Vagina (tissue), 2 donors: ENCODE measurements at regions not wholly inside any gene's neighbourhood (a gene's known extent, or its start where the extent isn't known, plus 50 kb on each side); places are given as distances from the start of the nearest gene placed in this dataset.

Experiments used
- DNase-seq, 2 donors: peaks; one replicate each; pipeline ENCODE4 v3.0.0-alpha.2; 2017; ENCODE audit errors: extremely low spot score in 2 of 2
- H3K27ac ChIP-seq: fragments of 200-600 bp; sonication (generic); one replicate; pipeline ENCODE4 v1.5.1; 2019
- H3K27me3 ChIP-seq: fragments of 200-600 bp; sonication (generic); one replicate; pipeline ENCODE4 v1.5.1; 2019
- H3K36me3 ChIP-seq, 2 donors: fragments of 200-600 bp; sonication (generic); one replicate each; pipeline ENCODE4 v1.5.1; 2017 to 2019
- H3K4me1 ChIP-seq: fragments of 200-600 bp; sonication (generic); one replicate; pipeline ENCODE4 v1.5.1; 2019
- H3K4me3 ChIP-seq, 2 donors: fragments of 200-600 bp; sonication (generic); 1 replicate in 1 of 2; 2 replicates in 1 of 2; pipeline ENCODE4 v1.5.1; 2016 to 2019
- H3K9me3 ChIP-seq: fragments of 200-600 bp; sonication (generic); one replicate; pipeline ENCODE4 v1.5.1; 2019
- CTCF ChIP-seq, 3 experiments: fragments of 450-650 bp in 2 of 3; fragments of 200-600 bp in 1 of 3; sonication (generic) in 1 of 3; IDR thresholded peaks; one replicate each; pipeline ENCODE4 v1.5.1; 2017 to 2019; ENCODE audit warnings: antibody characterized with exemption in 3 of 3, mild to moderate bottlenecking in 2 of 3, moderate library complexity in 2 of 3
- POLR2A ChIP-seq, 2 donors: fragments of 450-650 bp; IDR thresholded peaks; one replicate each; pipeline ENCODE4 v1.6.1; 2017; ENCODE audit warnings: antibody characterized with exemption in 2 of 2, mild to moderate bottlenecking in 2 of 2, moderate library complexity in 2 of 2
- POLR2AphosphoS5 ChIP-seq, 2 donors: sonication (generic); formaldehyde crosslinking; IDR thresholded peaks; one replicate each; pipeline ENCODE4 v1.9.0; 2017; ENCODE audit warnings: antibody characterized with exemption in 2 of 2, mild to moderate bottlenecking in 2 of 2, low read depth in 1 of 2; ENCODE audit not compliant: insufficient read depth in 1 of 2
- intact Hi-C: fragments of 100-400 bp; cut with DNase I; formaldehyde crosslinking; loops from one replicate; pipeline ENCODE4 v1.15.1; 2023

GRCh38 chr10:11682267-11682683, 59.9 kb upstream of the ECHDC3 start:
- Histone ChIP-seq H3K27ac (no peak overlapping the region), H3K9me3 (no peaks in the 10 kb centered on the region), H3K4me1 (peaks cover 23% of the 10 kb centered on the region), H3K27me3 (no peaks in the 10 kb centered on the region), H3K36me3 (no peaks in the 10 kb centered on the region), H3K4me3 (no peak overlapping the region)
- intact Hi-C loops = no loop called here
- no peak for DNase-seq
- no peak for TF ChIP-seq CTCF (IDR thresholded peaks at IDR 0.05)
- no peak for TF ChIP-seq POLR2A (IDR thresholded peaks at IDR 0.05)
- TF ChIP-seq POLR2AphosphoS5 (IDR thresholded peaks at IDR 0.05; ENCODE audit: insufficient read depth in 1 of 2, low read depth in 1 of 2) = no peak

GRCh38 chr10:11680496-11680895, 61.7 kb upstream of the ECHDC3 start:
- no peak for DNase-seq
- Histone ChIP-seq H3K36me3 (no peaks in the 10 kb centered on the region), H3K9me3 (no peaks in the 10 kb centered on the region), H3K4me1 (peaks cover 13% of the 10 kb centered on the region), H3K4me3 (no peak overlapping the region), H3K27ac (no peak overlapping the region), H3K27me3 (no peaks in the 10 kb centered on the region)
- TF ChIP-seq CTCF (IDR thresholded peaks at IDR 0.05) = no peak
- TF ChIP-seq POLR2AphosphoS5 (IDR thresholded peaks at IDR 0.05; ENCODE audit: insufficient read depth in 1 of 2, low read depth in 1 of 2) = no peak
- TF ChIP-seq POLR2A (IDR thresholded peaks at IDR 0.05) = no peak
- intact Hi-C loops = no loop called here

- Histone ChIP-seq H3K9me3 (no peaks in the 10 kb centered on the region), H3K27me3 (no peaks in the 10 kb centered on the region), H3K4me1 (peaks cover 10% of the 10 kb centered on the region), H3K27ac (no peak overlapping the region), H3K4me3 (no peak overlapping the region), H3K36me3 (no peaks in the 10 kb centered on the region)
- intact Hi-C loops = no loop called here
- TF ChIP-seq CTCF (IDR thresholded peaks at IDR 0.05) (no peak), POLR2A (IDR thresholded peaks at IDR 0.05) (no peak), POLR2AphosphoS5 (IDR thresholded peaks at IDR 0.05; ENCODE audit: insufficient read depth in 1 of 2, low read depth in 1 of 2) (peak in 1 of 2 donors; percentile 27)
- no peak for DNase-seq
Observed at GRCh38 chr10:11679946-11680345, 62.2 kb upstream of the ECHDC3 start.

- TF ChIP-seq CTCF (IDR thresholded peaks at IDR 0.05) = no peak
- DNase-seq = no peak
- intact Hi-C loops = no loop called here
- peaks cover 9% of the 10 kb centered on the region for H3K4me1 ChIP-seq
- H3K27ac ChIP-seq = no peak overlapping the region
- H3K4me3 ChIP-seq = no peak overlapping the region
- no peaks in the 10 kb centered on the region for H3K9me3 ChIP-seq
- no peaks in the 10 kb centered on the region for H3K36me3 ChIP-seq
- H3K27me3 ChIP-seq = no peaks in the 10 kb centered on the region
Observed at GRCh38 chr10:11678074-11678793, 63.9 kb upstream of the ECHDC3 start.

- TF ChIP-seq POLR2A (IDR thresholded peaks at IDR 0.05) = no peak
- TF ChIP-seq POLR2AphosphoS5 (IDR thresholded peaks at IDR 0.05; ENCODE audit: insufficient read depth in 1 of 2, low read depth in 1 of 2) = no peak
- TF ChIP-seq CTCF (IDR thresholded peaks at IDR 0.05) = no peak
- H3K27ac ChIP-seq = no peak overlapping the region
- intact Hi-C loops = no loop called here
- H3K27me3 ChIP-seq = no peaks in the 10 kb centered on the region
- H3K9me3 ChIP-seq = no peaks in the 10 kb centered on the region
- H3K36me3 ChIP-seq = no peaks in the 10 kb centered on the region
- H3K4me3 ChIP-seq = no peak overlapping the region
- no peak for DNase-seq
- peaks cover 9% of the 10 kb centered on the region for H3K4me1 ChIP-seq
Observed at GRCh38 chr10:11677480-11677879, 64.7 kb upstream of the ECHDC3 start.
